Neuronal stem cell (in vitro differentiated cells): ENCODE measurements at regions not wholly inside any gene's neighbourhood (a gene's known extent, or its start where the extent isn't known, plus 50 kb on each side); places are given as distances from the start of the nearest gene placed in this dataset.

Experiments
- DNase-seq: peaks from one replicate; pipeline ENCODE4 v3.0.0-alpha.2; 2013; ENCODE audit warnings: low spot score
- H2AFZ ChIP-seq: one replicate; pipeline ENCODE4 v1.6.1; 2013; ENCODE audit warnings: mild to moderate bottlenecking, low read length, inconsistent platforms
- H2AK5ac ChIP-seq: 2 replicates; pipeline ENCODE4 v1.6.1; 2013; ENCODE audit warnings: low read depth, mild to moderate bottlenecking, inconsistent platforms, low read length, moderate library complexity, mixed read lengths
- H2BK120ac ChIP-seq: 2 replicates; pipeline ENCODE4 v1.6.1; 2013; ENCODE audit warnings: low read depth, mild to moderate bottlenecking, inconsistent platforms, low read length, moderate library complexity, mixed read lengths
- H2BK12ac ChIP-seq: one replicate; pipeline ENCODE4 v1.6.1; 2013; ENCODE audit warnings: low read length, inconsistent platforms
- H2BK15ac ChIP-seq: 2 replicates; pipeline ENCODE4 v1.6.1; 2013; ENCODE audit warnings: mild to moderate bottlenecking, low read length, inconsistent platforms, mixed read lengths
- H2BK5ac ChIP-seq: one replicate; pipeline ENCODE4 v1.6.1; 2013; ENCODE audit warnings: inconsistent platforms, mild to moderate bottlenecking, low read length, moderate library complexity
- H3K14ac ChIP-seq: one replicate; pipeline ENCODE4 v1.6.1; 2013; ENCODE audit warnings: low read length, inconsistent platforms
- H3K18ac ChIP-seq: 2 replicates; pipeline ENCODE4 v1.6.1; 2013; ENCODE audit warnings: low read length, inconsistent platforms
- H3K23ac ChIP-seq: 2 replicates; pipeline ENCODE4 v1.6.1; 2013; ENCODE audit warnings: low read depth, mild to moderate bottlenecking, mixed read lengths, low read length, inconsistent platforms; ENCODE audit not compliant: poor library complexity
- H3K27ac ChIP-seq: replicated peaks from 3 replicates; pipeline ENCODE4 v1.5.1; 2013; ENCODE audit warnings: low read length, inconsistent platforms
- H3K27me3 ChIP-seq, 3 experiments: 2 replicates each; pipeline ENCODE4 v1.6.1; 2013; ENCODE audit warnings: low read length in 3 of 3, mild to moderate bottlenecking in 2 of 3, inconsistent platforms in 1 of 3, low read depth in 1 of 3, mixed read lengths in 1 of 3, moderate library complexity in 1 of 3; ENCODE audit not compliant: control insufficient read depth in 3 of 3, insufficient read depth in 3 of 3
- H3K36me3 ChIP-seq, 2 donors: replicated peaks in 1 of 2; 2 replicates each; pipeline ENCODE4 v1.6.1; 2013; ENCODE audit warnings: low read length in 2 of 2; ENCODE audit not compliant: control insufficient read depth in 2 of 2, insufficient read depth in 2 of 2
- H3K4ac ChIP-seq: 2 replicates; pipeline ENCODE4 v1.6.1; 2013; ENCODE audit warnings: inconsistent platforms, mild to moderate bottlenecking, low read length, moderate library complexity
- H3K4me1 ChIP-seq, 2 donors: 1 replicate in 1 of 2; 2 replicates in 1 of 2; pipeline ENCODE4 v1.6.1; 2013; ENCODE audit warnings: low read length in 2 of 2, low read depth in 1 of 2; ENCODE audit not compliant: control insufficient read depth in 2 of 2, insufficient read depth in 1 of 2
- H3K4me2 ChIP-seq: one replicate; pipeline ENCODE4 v1.6.1; 2013; ENCODE audit warnings: mild to moderate bottlenecking, low read length, inconsistent platforms; ENCODE audit not compliant: insufficient read depth, poor library complexity, severe bottlenecking
- H3K4me3 ChIP-seq, 2 donors: 2 replicates each; pipeline ENCODE4 v1.5.1; 2013; ENCODE audit warnings: low read length in 2 of 2, mild to moderate bottlenecking in 2 of 2, inconsistent platforms in 1 of 2, moderate library complexity in 1 of 2
- H3K79me1 ChIP-seq: one replicate; pipeline ENCODE4 v1.6.1; 2013; ENCODE audit warnings: low read depth, mild to moderate bottlenecking, inconsistent platforms, low read length, moderate library complexity
- H3K9ac ChIP-seq: one replicate; pipeline ENCODE4 v1.6.1; 2013; ENCODE audit warnings: mild to moderate bottlenecking, low read depth, low read length, inconsistent platforms; ENCODE audit not compliant: poor library complexity
- H3K9me3 ChIP-seq, 2 donors: replicated peaks in 1 of 2; 2 replicates each; pipeline versions ENCODE3 to v1.6.1; 2013; ENCODE audit warnings: low read length in 2 of 2, mild to moderate bottlenecking in 2 of 2, inconsistent platforms in 1 of 2, low read depth in 1 of 2, mixed read lengths in 1 of 2, moderate library complexity in 1 of 2; ENCODE audit not compliant: control insufficient read depth in 2 of 2, insufficient read depth in 1 of 2
- H4K8ac ChIP-seq: one replicate; pipeline ENCODE4 v1.6.1; 2013; ENCODE audit warnings: low read depth, mild to moderate bottlenecking, inconsistent platforms, low read length, moderate library complexity
- H4K91ac ChIP-seq: one replicate; pipeline ENCODE4 v1.6.1; 2013; ENCODE audit warnings: low read length, low read depth, mild to moderate bottlenecking, inconsistent platforms; ENCODE audit not compliant: poor library complexity
- WGBS, 2 donors: extraction: QIAGEN DNeasy Blood & Tissue Kit; methylation state at CpG; one replicate each; pipeline ENCODE4 v1.1.7; 2013; ENCODE audit warnings: missing lambda C conversion rate in 2 of 2, mixed read lengths in 1 of 2; ENCODE audit not compliant: insufficient read length in 2 of 2, insufficient replicate concordance in 1 of 2; ENCODE audit errors: extremely low coverage in 2 of 2; 5-methylcytosine and 5-hydroxymethylcytosine counted together

- Histone ChIP-seq H4K91ac (no peak overlapping the region), H3K79me1 (no peaks in the 10 kb centered on the region), H3K4ac (no peak overlapping the region), H3K36me3 (peaks cover 0 to 1% of the 10 kb centered on the region in 2 donors), H2BK5ac (no peak overlapping the region), H2BK15ac (no peak overlapping the region), H2AK5ac (no peak overlapping the region), H3K9me3 (peaks cover 2 to 5% of the 10 kb centered on the region in 2 donors), H3K27ac (no peak overlapping the region), H4K8ac (no peak overlapping the region), H3K4me2 (no peak overlapping the region), H3K27me3 (no peaks in the 10 kb centered on the region), H2BK120ac (no peak overlapping the region), H3K23ac (no peak overlapping the region), H3K9ac (no peak overlapping the region), H3K18ac (no peak overlapping the region), H2AFZ (no peak overlapping the region), H3K4me1 (peaks cover 2 to 29% of the 10 kb centered on the region in 2 donors), H3K4me3 (no peak overlapping the region), H3K14ac (no peak overlapping the region), H2BK12ac (no peak overlapping the region)
- no CpG with 5 or more reads among the region's 8 CpGs for WGBS, 2 donors
- DNase-seq: no peak
Observed at GRCh38 chr10:62681211-62681940, 123.1 kb upstream of the ADO start.

GRCh38 chr10:62684911-62685310, 119.6 kb upstream of the ADO start:
- H4K8ac ChIP-seq: no peak overlapping the region
- no peaks in the 10 kb centered on the region for H3K27me3 ChIP-seq
- WGBS, 2 donors: no CpG with 5 or more reads among the region's 5 CpGs

GRCh38 chr10:62687230-62687748, 117.2 kb upstream of the ADO start:
- no peak overlapping the region for H2AFZ ChIP-seq
- no peak overlapping the region for H3K4me3 ChIP-seq
- no peak overlapping the region for H3K14ac ChIP-seq
- H3K27me3 ChIP-seq: no peaks in the 10 kb centered on the region
- H4K8ac ChIP-seq: no peak overlapping the region
- no peak overlapping the region for H3K18ac ChIP-seq
- no peaks in the 10 kb centered on the region for H3K36me3 ChIP-seq
- H2BK120ac ChIP-seq: no peak overlapping the region
- no peak overlapping the region for H3K27ac ChIP-seq
- H2BK5ac ChIP-seq: no peak overlapping the region
- no peak overlapping the region for H3K4me2 ChIP-seq
- H4K91ac ChIP-seq: no peak overlapping the region
- H2BK15ac ChIP-seq: no peak overlapping the region
- no peak overlapping the region for H2BK12ac ChIP-seq
- no peak overlapping the region for H2AK5ac ChIP-seq
- H3K79me1 ChIP-seq: peaks cover 1% of the 10 kb centered on the region
- no peak overlapping the region for H3K23ac ChIP-seq
- peaks cover 0 to 6% of the 10 kb centered on the region in 2 donors for H3K9me3 ChIP-seq
- H3K4me1 ChIP-seq: peaks cover 2 to 29% of the 10 kb centered on the region in 2 donors
- no peak overlapping the region for H3K9ac ChIP-seq
- no peak for DNase-seq
- H3K4ac ChIP-seq: no peak overlapping the region

More at GRCh38 chr10:62684911-62685310, 119.6 kb upstream of the ADO start:
- Histone ChIP-seq H2AK5ac (no peak overlapping the region), H3K14ac (no peak overlapping the region), H3K4me3 (peak overlapping the region in 1 of 2 donors; percentile 14), H3K4me1 (peaks cover 2 to 29% of the 10 kb centered on the region in 2 donors), H4K91ac (no peak overlapping the region), H3K36me3 (no peaks in the 10 kb centered on the region), H2BK5ac (no peak overlapping the region), H3K4me2 (no peak overlapping the region), H3K18ac (no peak overlapping the region), H3K9ac (no peak overlapping the region), H3K4ac (no peak overlapping the region), H3K27ac (no peak overlapping the region), H3K23ac (no peak overlapping the region), H2AFZ (peak overlapping the region; percentile 71), H2BK120ac (no peak overlapping the region), H2BK15ac (no peak overlapping the region), H3K79me1 (peaks cover 1% of the 10 kb centered on the region), H3K9me3 (peaks cover 0 to 6% of the 10 kb centered on the region in 2 donors), H2BK12ac (no peak overlapping the region)
- DNase-seq: no peak

- H4K8ac ChIP-seq: no peak overlapping the region
Observed at GRCh38 chr10:62688971-62689700, 115.4 kb upstream of the ADO start.

More at GRCh38 chr10:62688971-62689700, 115.4 kb upstream of the ADO start:
- WGBS, 2 donors: no CpG with 5 or more reads among the region's 2 CpGs
- Histone ChIP-seq H3K9me3 (peaks cover 0 to 6% of the 10 kb centered on the region in 2 donors), H3K18ac (no peak overlapping the region), H3K4me2 (no peak overlapping the region), H2BK15ac (no peak overlapping the region), H2AK5ac (no peak overlapping the region), H3K79me1 (peaks cover 1% of the 10 kb centered on the region), H3K27ac (no peak overlapping the region), H2BK120ac (no peak overlapping the region), H3K14ac (no peak overlapping the region), H3K36me3 (no peaks in the 10 kb centered on the region), H3K9ac (no peak overlapping the region), H2AFZ (no peak overlapping the region), H2BK12ac (no peak overlapping the region), H2BK5ac (no peak overlapping the region), H3K4ac (no peak overlapping the region), H3K4me3 (no peak overlapping the region), H4K91ac (no peak overlapping the region), H3K23ac (no peak overlapping the region), H3K27me3 (no peaks in the 10 kb centered on the region), H3K4me1 (peaks cover 2 to 19% of the 10 kb centered on the region in 2 donors)
- no peak for DNase-seq
